ENCODE measurements at regions not wholly inside any gene's neighbourhood (a gene's known extent, or its start where the extent isn't known, plus 50 kb on each side); places are given as distances from the start of the nearest gene placed in this dataset.

GRCh38 chr7:153392726-153393125, 633.2 kb downstream of the ACTR3B start:
- no peak overlapping the region for H3K4me3 ChIP-seq
- TF ChIP-seq POLR2A (IDR thresholded peaks at IDR 0.05), result no peak
- no peak for TF ChIP-seq CTCF (IDR thresholded peaks at IDR 0.05)
- TF ChIP-seq POLR2AphosphoS5 (IDR thresholded peaks at IDR 0.05), result no peak
- TF ChIP-seq EP300 (IDR thresholded peaks at IDR 0.05; ENCODE audit: low read depth), result no peak
- in situ Hi-C loops (cut with MboI; ENCODE audit: low pct_ligation_motif_present in 1 of 4, low pct_unique_long_range_greater_than_20kb in 1 of 4, low sequenced_read_pairs in 3 of 4), result loop anchor here in 1 of 4 donors (25.0 kb wide), 1 partner anchor 445 kb away; no protein-coding TSS in a partner anchor
- DNase-seq, result no peak
- intact Hi-C loops (cut with DNase I; ENCODE audit: low total_unique reads), result no loop called here
- no peaks in the 10 kb centered on the region for H3K27me3 ChIP-seq
- no peaks in the 10 kb centered on the region for H3K4me1 ChIP-seq
- no peak overlapping the region for H3K27ac ChIP-seq
- no peaks in the 10 kb centered on the region for H3K9me3 ChIP-seq
- H3K36me3 ChIP-seq, result no peaks in the 10 kb centered on the region

- no peaks in the 10 kb centered on the region for H3K4me1 ChIP-seq
- no peaks in the 10 kb centered on the region for H3K9me3 ChIP-seq
- H3K36me3 ChIP-seq, result no peaks in the 10 kb centered on the region
- DNase-seq, result no peak
- 79 to 83% methylated on average over 3 of the region's 3 CpGs for WGBS, 2 donors (ENCODE audit: low coverage in 1 of 2)
- H3K27ac ChIP-seq, result no peak overlapping the region
- no peaks in the 10 kb centered on the region for H3K27me3 ChIP-seq
- in situ Hi-C loops (cut with MboI; ENCODE audit: low pct_ligation_motif_present in 1 of 4, low pct_unique_long_range_greater_than_20kb in 1 of 4, low sequenced_read_pairs in 3 of 4), result loop anchor here in 1 of 4 donors (25.0 kb wide), 1 partner anchor 444 kb away; no protein-coding TSS in a partner anchor
- TF ChIP-seq POLR2AphosphoS5 (IDR thresholded peaks at IDR 0.05), result no peak
- TF ChIP-seq CTCF (IDR thresholded peaks at IDR 0.05), result no peak
- TF ChIP-seq POLR2A (IDR thresholded peaks at IDR 0.05), result no peak
- no peak for TF ChIP-seq EP300 (IDR thresholded peaks at IDR 0.05; ENCODE audit: low read depth)
- intact Hi-C loops (cut with DNase I; ENCODE audit: low total_unique reads), result no loop called here
- H3K4me3 ChIP-seq, result no peak overlapping the region
Observed at GRCh38 chr7:153393666-153394065, 634.1 kb downstream of the ACTR3B start.

GRCh38 chr7:153396475-153396874, 636.9 kb downstream of the ACTR3B start:
- no peak for DNase-seq
- no peaks in the 10 kb centered on the region for H3K36me3 ChIP-seq
- no peak for TF ChIP-seq POLR2A (IDR thresholded peaks at IDR 0.05)
- TF ChIP-seq CTCF (IDR thresholded peaks at IDR 0.05), result no peak
- TF ChIP-seq POLR2AphosphoS5 (IDR thresholded peaks at IDR 0.05), result no peak
- TF ChIP-seq EP300 (IDR thresholded peaks at IDR 0.05; ENCODE audit: low read depth), result no peak
- H3K4me3 ChIP-seq, result no peak overlapping the region
- H3K27ac ChIP-seq, result no peak overlapping the region
- no peaks in the 10 kb centered on the region for H3K9me3 ChIP-seq
- in situ Hi-C loops (cut with MboI; ENCODE audit: low pct_ligation_motif_present in 1 of 4, low pct_unique_long_range_greater_than_20kb in 1 of 4, low sequenced_read_pairs in 3 of 4) (loop anchor here in 1 of 4 donors (25.0 kb wide), 1 partner anchor 441 kb away; no protein-coding TSS in a partner anchor), intact Hi-C loops (cut with DNase I; ENCODE audit: low total_unique reads) (no loop called here)
- no peaks in the 10 kb centered on the region for H3K4me1 ChIP-seq
- H3K27me3 ChIP-seq, result no peaks in the 10 kb centered on the region
- WGBS, 2 donors (ENCODE audit: low coverage in 1 of 2), result 81% methylated on average over 2 of the region's 2 CpGs; no CpG with 5 or more reads in 1 of the 2 donors

- no peak for DNase-seq
- in situ Hi-C loops (cut with MboI; ENCODE audit: low pct_ligation_motif_present in 1 of 4, low pct_unique_long_range_greater_than_20kb in 1 of 4, low sequenced_read_pairs in 3 of 4), result loop anchor here in 1 of 4 donors (25.0 kb wide), 1 partner anchor 440 kb away; no protein-coding TSS in a partner anchor
- Histone ChIP-seq H3K27ac (no peak overlapping the region), H3K27me3 (no peaks in the 10 kb centered on the region), H3K9me3 (no peaks in the 10 kb centered on the region), H3K4me3 (no peak overlapping the region), H3K36me3 (no peaks in the 10 kb centered on the region), H3K4me1 (no peaks in the 10 kb centered on the region)
- no peak for TF ChIP-seq CTCF (IDR thresholded peaks at IDR 0.05)
- intact Hi-C loops (cut with DNase I; ENCODE audit: low total_unique reads), result no loop called here
- 60 to 75% methylated on average over 2 to 4 of the region's 4 CpGs for WGBS, 2 donors (ENCODE audit: low coverage in 1 of 2)
Observed at GRCh38 chr7:153397459-153397858, 637.9 kb downstream of the ACTR3B start.
